BLaER1 treated with 17β-estradiol and CSF1 and Interleukin-3, amounts not matched to agents 10 nM and 100 nM (cell line): ENCODE measurements at regions not wholly inside any gene's neighbourhood (a gene's known extent, or its start where the extent isn't known, plus 50 kb on each side); places are given as distances from the start of the nearest gene placed in this dataset.

ENCODE experiments used
- H3K27ac ChIP-seq, 11 experiments: shearing (Covaris generic); formaldehyde crosslinking; 2 replicates each; pipeline ENCODE4 v1.8.1; 2022
- H3K27me3 ChIP-seq, 11 experiments: shearing (Covaris generic); formaldehyde crosslinking; 2 replicates each; pipeline ENCODE4 v1.8.1; 2022
- H3K36me3 ChIP-seq, 11 experiments: shearing (Covaris generic); formaldehyde crosslinking; 2 replicates each; pipeline ENCODE4 v1.8.1; 2022
- H3K4me1 ChIP-seq, 10 experiments: shearing (Covaris generic); formaldehyde crosslinking; 2 replicates each; pipeline ENCODE4 v1.8.1; 2022
- H3K4me2 ChIP-seq, 11 experiments: shearing (Covaris generic); formaldehyde crosslinking; 2 replicates each; pipeline ENCODE4 v1.8.1; 2022
- H3K4me3 ChIP-seq, 10 experiments: shearing (Covaris generic); formaldehyde crosslinking; 2 replicates each; pipeline ENCODE4 v1.8.1; 2022
- H3K9ac ChIP-seq, 11 experiments: shearing (Covaris generic); formaldehyde crosslinking; 2 replicates each; pipeline ENCODE4 v1.8.1; 2022
- H3K9me3 ChIP-seq, 11 experiments: shearing (Covaris generic); formaldehyde crosslinking; replicated peaks in 1 of 11; 2 replicates each; pipeline ENCODE4 v1.8.1; 2022
- H4K20me1 ChIP-seq, 11 experiments: shearing (Covaris generic); formaldehyde crosslinking; 2 replicates each; pipeline ENCODE4 v1.8.1; 2022
- Cebpa-rat ChIP-seq, 11 experiments: shearing (Covaris generic); IDR thresholded peaks; 2 replicates each; pipeline ENCODE4 v1.8.1; 2022

DNA sequence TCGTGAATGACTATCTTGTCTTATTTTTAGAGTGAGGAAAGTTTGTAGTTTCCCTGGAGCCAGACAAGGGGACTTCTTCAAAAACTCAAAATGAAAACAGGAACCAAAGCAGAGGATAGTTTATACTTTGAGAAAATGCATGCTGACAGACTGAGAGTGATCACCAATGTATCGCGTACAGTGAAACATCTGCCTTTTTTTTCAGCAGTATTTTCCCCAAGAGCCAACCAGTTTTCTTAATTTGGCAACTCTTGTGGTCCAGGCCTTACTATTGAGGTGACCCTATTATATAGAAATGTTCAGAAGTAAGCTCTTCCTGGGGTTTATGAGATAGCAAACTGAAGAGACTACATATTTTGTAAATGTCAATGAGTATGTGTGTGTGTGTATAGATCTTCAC lies 153.7 kb upstream of the VRK2 start:
- H3K27ac ChIP-seq, result peak overlapping the region in 3 of 11 experiments; percentile 9 to 15 (median 13); a peak in 6 of 22 replicates
- peaks cover 0 to 18% (median 0%) of the 10 kb centered on the region in 10 experiments; a peak in 5 of 20 replicates for H3K4me1 ChIP-seq
- no peaks in the 10 kb centered on the region for H4K20me1 ChIP-seq
- no peaks in the 10 kb centered on the region for H3K36me3 ChIP-seq
- no peak for TF ChIP-seq Cebpa-rat (IDR thresholded peaks at IDR 0.05)
- no peaks in the 10 kb centered on the region for H3K9me3 ChIP-seq
- H3K27me3 ChIP-seq, result no peaks in the 10 kb centered on the region
- H3K4me3 ChIP-seq, result no peak overlapping the region
- no peak overlapping the region for H3K9ac ChIP-seq
- peak overlapping the region in 2 of 11 experiments; percentile 46 to 64; a peak in 4 of 22 replicates for H3K4me2 ChIP-seq

DNA sequence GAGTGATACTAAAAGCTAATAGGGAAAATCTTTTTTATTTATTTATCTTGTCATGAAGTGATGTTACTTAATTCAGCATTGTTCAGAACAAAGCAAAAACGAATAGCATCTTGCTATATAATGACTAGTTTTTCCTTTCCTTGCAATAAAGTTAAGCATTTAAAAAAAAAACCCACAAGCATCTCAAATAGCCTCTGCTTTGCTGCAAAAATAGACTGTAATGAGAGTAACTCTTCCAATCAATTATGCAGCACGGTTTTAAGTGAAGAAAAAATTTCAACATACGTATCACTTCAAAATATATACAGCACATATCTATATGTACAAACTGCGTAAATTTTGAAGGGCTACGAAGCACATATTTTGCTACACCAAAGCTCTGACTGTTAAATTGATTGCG lies 153.3 kb upstream of the VRK2 start:
- Histone ChIP-seq H3K27me3 (no peaks in the 10 kb centered on the region), H3K9me3 (no peaks in the 10 kb centered on the region), H3K36me3 (no peaks in the 10 kb centered on the region), H3K4me1 (peaks cover 0 to 18% (median 0%) of the 10 kb centered on the region in 10 experiments; a peak in 5 of 20 replicates), H3K27ac (peak overlapping the region in 3 of 11 experiments; percentile 9 to 15 (median 13); a peak in 6 of 22 replicates), H3K4me3 (no peak overlapping the region), H3K4me2 (peak overlapping the region in 2 of 11 experiments; percentile 46 to 64; a peak in 4 of 22 replicates), H4K20me1 (no peaks in the 10 kb centered on the region), H3K9ac (no peak overlapping the region)
- no peak for TF ChIP-seq Cebpa-rat (IDR thresholded peaks at IDR 0.05)

- H3K4me2 ChIP-seq, result 0 out of 22 replicates have a peak overlapping the region, but pooled peaks of 1 of the 11 experiments have one; percentile 46
- no peak overlapping the region for H3K9ac ChIP-seq
Measured at GRCh38 chr2:57893786-57894185, 152.8 kb upstream of the VRK2 start.

DNA sequence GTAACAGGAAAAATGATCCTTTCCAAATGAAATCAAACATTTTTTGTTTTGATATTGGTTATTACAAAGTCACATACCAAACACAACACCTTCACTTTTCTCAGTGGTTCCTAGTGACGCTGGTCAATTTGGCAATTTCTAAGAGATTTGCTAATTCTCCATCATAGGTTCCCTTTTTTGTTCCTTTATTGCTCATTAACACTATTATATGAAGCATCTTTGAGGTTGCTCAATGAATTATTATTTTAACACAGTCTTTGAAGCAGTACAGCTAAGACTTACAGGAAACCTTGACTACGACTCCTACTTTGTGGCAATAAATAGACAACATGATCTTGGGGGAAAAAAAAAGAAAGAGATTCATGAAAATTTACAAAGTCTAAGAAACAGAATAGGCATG lies 152.2 kb upstream of the VRK2 start:
- no peaks in the 10 kb centered on the region for H4K20me1 ChIP-seq
- no peak for TF ChIP-seq Cebpa-rat (IDR thresholded peaks at IDR 0.05)
- H3K9ac ChIP-seq, result no peak overlapping the region
- no peak overlapping the region for H3K4me3 ChIP-seq
- H3K27me3 ChIP-seq, result no peaks in the 10 kb centered on the region
- no peak overlapping the region for H3K4me2 ChIP-seq
- H3K4me1 ChIP-seq, result peaks cover 0 to 18% (median 0%) of the 10 kb centered on the region in 10 experiments; a peak in 5 of 20 replicates
- no peaks in the 10 kb centered on the region for H3K9me3 ChIP-seq
- no peak overlapping the region for H3K27ac ChIP-seq
- no peaks in the 10 kb centered on the region for H3K36me3 ChIP-seq

More at GRCh38 chr2:57893786-57894185, 152.8 kb upstream of the VRK2 start:
- no peak overlapping the region for H3K27ac ChIP-seq
- no peak for TF ChIP-seq Cebpa-rat (IDR thresholded peaks at IDR 0.05)
- no peaks in the 10 kb centered on the region for H3K9me3 ChIP-seq
- H4K20me1 ChIP-seq, result no peaks in the 10 kb centered on the region
- no peaks in the 10 kb centered on the region for H3K27me3 ChIP-seq
- H3K4me1 ChIP-seq, result peaks cover 0 to 18% (median 0%) of the 10 kb centered on the region in 10 experiments; a peak in 5 of 20 replicates
- no peaks in the 10 kb centered on the region for H3K36me3 ChIP-seq
- H3K4me3 ChIP-seq, result no peak overlapping the region

- no peaks in the 10 kb centered on the region for H3K36me3 ChIP-seq
- H3K4me1 ChIP-seq, result peaks cover 0 to 9% (median 0%) of the 10 kb centered on the region in 10 experiments; a peak in 5 of 20 replicates
- H3K9ac ChIP-seq, result no peak overlapping the region
- no peaks in the 10 kb centered on the region for H4K20me1 ChIP-seq
- no peak overlapping the region for H3K27ac ChIP-seq
- H3K27me3 ChIP-seq, result no peaks in the 10 kb centered on the region
- no peaks in the 10 kb centered on the region for H3K9me3 ChIP-seq
- no peak overlapping the region for H3K4me2 ChIP-seq
- H3K4me3 ChIP-seq, result no peak overlapping the region
- no peak for TF ChIP-seq Cebpa-rat (IDR thresholded peaks at IDR 0.05)
Measured at GRCh38 chr2:57897920-57898319, 148.7 kb upstream of the VRK2 start.

DNA sequence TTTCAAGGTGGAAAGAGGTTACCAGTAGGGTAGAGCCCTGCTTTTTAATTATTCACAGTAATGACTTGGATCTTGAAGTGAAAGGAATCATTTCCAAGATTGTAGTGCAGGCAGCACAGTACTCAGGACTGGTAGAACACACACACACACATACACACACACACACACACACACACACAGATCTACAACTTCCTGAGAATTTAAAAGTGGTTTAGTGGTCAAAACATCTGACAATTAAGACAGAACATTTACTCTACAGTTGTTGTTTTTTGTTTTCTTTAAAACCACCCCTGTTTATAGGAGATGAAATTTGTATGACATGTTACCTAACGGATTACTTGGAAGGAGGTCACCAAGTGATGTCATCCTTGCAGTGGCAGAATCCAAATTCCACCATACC lies 146.7 kb upstream of the VRK2 start:
- Histone ChIP-seq H3K36me3 (no peaks in the 10 kb centered on the region), H3K9ac (no peak overlapping the region), H3K4me3 (no peak overlapping the region), H3K27me3 (no peaks in the 10 kb centered on the region), H3K4me1 (no peaks in the 10 kb centered on the region), H3K4me2 (no peak overlapping the region), H4K20me1 (no peaks in the 10 kb centered on the region), H3K9me3 (no peaks in the 10 kb centered on the region), H3K27ac (no peak overlapping the region)
- no peak for TF ChIP-seq Cebpa-rat (IDR thresholded peaks at IDR 0.05)

GRCh38 chr2:57902578-57902977 lies 144.0 kb upstream of the VRK2 start:
- TF ChIP-seq Cebpa-rat (IDR thresholded peaks at IDR 0.05), result no peak
- Histone ChIP-seq H3K4me1 (no peaks in the 10 kb centered on the region), H3K9ac (no peak overlapping the region), H3K27ac (no peak overlapping the region), H3K9me3 (no peaks in the 10 kb centered on the region), H3K36me3 (no peaks in the 10 kb centered on the region), H3K27me3 (no peaks in the 10 kb centered on the region), H3K4me2 (no peak overlapping the region), H3K4me3 (no peak overlapping the region), H4K20me1 (no peaks in the 10 kb centered on the region)

- no peaks in the 10 kb centered on the region for H3K9me3 ChIP-seq
- no peak overlapping the region for H3K27ac ChIP-seq
- H3K4me2 ChIP-seq, result no peak overlapping the region
- H3K4me1 ChIP-seq, result peaks cover 0 to 10% (median 0%) of the 10 kb centered on the region in 10 experiments; a peak in 2 of 20 replicates
- H4K20me1 ChIP-seq, result no peaks in the 10 kb centered on the region
- H3K9ac ChIP-seq, result no peak overlapping the region
- no peaks in the 10 kb centered on the region for H3K36me3 ChIP-seq
- no peak overlapping the region for H3K4me3 ChIP-seq
- TF ChIP-seq Cebpa-rat (IDR thresholded peaks at IDR 0.05), result no peak
- H3K27me3 ChIP-seq, result no peaks in the 10 kb centered on the region
Measured at GRCh38 chr2:57906152-57906732, 140.4 kb upstream of the VRK2 start.

DNA sequence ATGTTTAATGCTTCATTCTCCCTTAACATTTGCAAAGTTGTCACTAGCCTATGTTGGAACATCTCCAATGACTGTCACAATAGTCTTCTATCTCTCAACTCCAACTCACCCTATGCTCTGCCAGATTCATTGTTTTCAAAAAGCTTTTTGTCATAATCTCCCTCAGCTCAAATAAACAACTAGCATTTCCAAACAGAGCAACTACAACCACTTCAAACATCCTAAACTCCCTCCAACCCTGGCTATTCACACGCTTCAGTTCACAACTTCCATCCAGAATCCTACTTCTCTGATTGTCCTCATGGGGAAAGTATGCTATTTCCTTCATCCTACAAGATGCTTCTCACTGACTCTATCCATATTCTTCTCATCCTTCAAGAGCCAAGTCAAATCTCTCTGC lies 139.2 kb upstream of the VRK2 start:
- no peak for TF ChIP-seq Cebpa-rat (IDR thresholded peaks at IDR 0.05)
- no peaks in the 10 kb centered on the region for H3K9me3 ChIP-seq
- H3K4me3 ChIP-seq, result no peak overlapping the region
- H3K27me3 ChIP-seq, result no peaks in the 10 kb centered on the region
- no peak overlapping the region for H3K4me2 ChIP-seq
- no peak overlapping the region for H3K9ac ChIP-seq
- peaks cover 0 to 10% (median 0%) of the 10 kb centered on the region in 10 experiments; a peak in 2 of 20 replicates for H3K4me1 ChIP-seq
- H3K27ac ChIP-seq, result peak overlapping the region in 2 of 11 experiments; percentile 11 to 18; a peak in 1 of 22 replicates
- H3K36me3 ChIP-seq, result no peaks in the 10 kb centered on the region
- H4K20me1 ChIP-seq, result no peaks in the 10 kb centered on the region

DNA sequence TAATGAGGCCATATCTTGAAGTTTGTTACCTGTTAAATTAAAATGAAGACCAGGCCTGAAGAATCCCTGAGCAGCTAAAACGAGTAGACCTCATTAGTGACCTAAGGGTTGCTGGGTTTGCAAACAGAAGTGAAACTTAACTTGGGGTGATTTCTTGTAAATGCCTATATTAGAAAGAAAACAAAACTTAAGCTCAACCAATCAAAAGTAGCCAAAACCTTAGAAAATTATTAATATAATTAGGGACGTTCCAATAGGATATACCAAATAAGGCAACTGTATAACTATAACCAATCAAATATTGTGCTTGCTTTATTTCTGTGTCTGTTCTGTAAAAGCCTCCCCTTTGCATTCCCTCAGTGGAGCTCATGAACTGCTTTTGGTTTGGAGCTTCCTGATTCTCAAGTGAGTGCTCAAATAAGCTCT lies 137.9 kb upstream of the VRK2 start:
- Histone ChIP-seq H3K4me2 (peak overlapping the region in 2 of 11 experiments; percentile 36 to 46; a peak in 2 of 22 replicates), H3K4me3 (no peak overlapping the region), H3K36me3 (no peaks in the 10 kb centered on the region), H3K27me3 (no peaks in the 10 kb centered on the region), H3K9me3 (no peaks in the 10 kb centered on the region), H3K9ac (no peak overlapping the region), H3K27ac (peak overlapping the region in 4 of 11 experiments; percentile 34 to 54 (median 40); a peak in 4 of 22 replicates), H4K20me1 (no peaks in the 10 kb centered on the region), H3K4me1 (peaks cover 0 to 10% (median 0%) of the 10 kb centered on the region in 10 experiments; a peak in 2 of 20 replicates)
- no peak for TF ChIP-seq Cebpa-rat (IDR thresholded peaks at IDR 0.05)
